Thyroid gland (tissue), 4 donors: ENCODE measurements at regions not wholly inside any gene's neighbourhood (a gene's known extent, or its start where the extent isn't known, plus 50 kb on each side); places are given as distances from the start of the nearest gene placed in this dataset.

Experiments
- CTCF ChIP-seq, 6 experiments: fragments of 200-600 bp in 3 of 6; fragments of 450-650 bp in 3 of 6; sonication (generic) in 3 of 6; IDR thresholded peaks; one replicate each; pipeline ENCODE4 v1.5.1; 2016 to 2019; ENCODE audit warnings: antibody characterized with exemption in 6 of 6, mild to moderate bottlenecking in 2 of 6, inconsistent platforms in 1 of 6, moderate library complexity in 1 of 6
- POLR2A ChIP-seq, 2 donors: fragments of 450-650 bp; IDR thresholded peaks; one replicate each; pipeline ENCODE4 v1.6.1; 2017; ENCODE audit warnings: antibody characterized with exemption in 2 of 2, mild to moderate bottlenecking in 2 of 2, moderate library complexity in 1 of 2

GRCh38 chr3:137194301-137194700 lies 236.5 kb downstream of the IL20RB start:
- TF ChIP-seq CTCF (IDR thresholded peaks at IDR 0.05) (no peak), POLR2A (IDR thresholded peaks at IDR 0.05) (no peak)
